GM12872 (cell line): ENCODE measurements at regions not wholly inside any gene's neighbourhood (a gene's known extent, or its start where the extent isn't known, plus 50 kb on each side); places are given as distances from the start of the nearest gene placed in this dataset.

ENCODE experiments used
- CTCF ChIP-seq: IDR thresholded peaks from 3 replicates; pipeline ENCODE4 v1.5.1; 2011; ENCODE audit warnings: low read depth, mild to moderate bottlenecking, low read length, moderate library complexity; ENCODE audit not compliant: insufficient read depth

GRCh38 chr19:30158067-30158892 lies 213.9 kb upstream of the ZNF536 start:
- TF ChIP-seq CTCF: no peak

- no peak for TF ChIP-seq CTCF
Observed at GRCh38 chr19:30158893-30159245, 213.3 kb upstream of the ZNF536 start.

GRCh38 chr19:30159636-30160035 lies 212.5 kb upstream of the ZNF536 start:
- no peak for TF ChIP-seq CTCF

- no peak for TF ChIP-seq CTCF
Observed at GRCh38 chr19:30160426-30160825, 211.8 kb upstream of the ZNF536 start.

- TF ChIP-seq CTCF: no peak
Observed at GRCh38 chr19:30161021-30161655, 211.0 kb upstream of the ZNF536 start.

- TF ChIP-seq CTCF: no peak
Observed at GRCh38 chr19:30161770-30162169, 210.4 kb upstream of the ZNF536 start.

GRCh38 chr19:30162718-30163117 lies 209.5 kb upstream of the ZNF536 start:
- TF ChIP-seq CTCF: no peak
